Osteocyte (in vitro differentiated cells): ENCODE measurements at regions not wholly inside any gene's neighbourhood (a gene's known extent, or its start where the extent isn't known, plus 50 kb on each side); places are given as distances from the start of the nearest gene placed in this dataset.
A peak's percentile ranks its signal among the peaks of the same experiment; 100 is the strongest.

Experiments
- DNase-seq: peaks from one replicate; pipeline ENCODE4 v3.0.0; 2021; ENCODE audit warnings: mixed read lengths; ENCODE audit not compliant: unreplicated experiment; ENCODE audit errors: extremely low spot score
- H3K27ac Mint-ChIP-seq: one replicate; pipeline ENCODE4 v1.8.0; 2021; ENCODE audit warnings: mild to moderate bottlenecking, mixed read lengths; ENCODE audit not compliant: unreplicated experiment
- H3K27me3 Mint-ChIP-seq: one replicate; pipeline ENCODE4 v1.8.0; 2021; ENCODE audit warnings: mixed read lengths; ENCODE audit not compliant: unreplicated experiment
- H3K36me3 Mint-ChIP-seq: one replicate; pipeline ENCODE4 v1.8.0; 2021; ENCODE audit warnings: mixed read lengths; ENCODE audit not compliant: unreplicated experiment
- H3K4me1 Mint-ChIP-seq: one replicate; pipeline ENCODE4 v1.8.0; 2021; ENCODE audit warnings: mixed read lengths; ENCODE audit not compliant: unreplicated experiment
- H3K4me3 Mint-ChIP-seq: one replicate; pipeline ENCODE4 v1.8.0; 2021; ENCODE audit warnings: mild to moderate bottlenecking, moderate library complexity, mixed read lengths; ENCODE audit not compliant: unreplicated experiment
- H3K9me3 Mint-ChIP-seq: one replicate; pipeline ENCODE4 v1.8.0; 2021; ENCODE audit warnings: mixed read lengths; ENCODE audit not compliant: unreplicated experiment
- TF ChIP-seq, protein P1 (sequence below): fragments of 200-600 bp; sonication (generic); IDR thresholded peaks from 2 replicates; pipeline ENCODE4 v1.5.0; 2021; ENCODE audit warnings: antibody characterized with exemption, mild to moderate bottlenecking, moderate library complexity

DNA sequence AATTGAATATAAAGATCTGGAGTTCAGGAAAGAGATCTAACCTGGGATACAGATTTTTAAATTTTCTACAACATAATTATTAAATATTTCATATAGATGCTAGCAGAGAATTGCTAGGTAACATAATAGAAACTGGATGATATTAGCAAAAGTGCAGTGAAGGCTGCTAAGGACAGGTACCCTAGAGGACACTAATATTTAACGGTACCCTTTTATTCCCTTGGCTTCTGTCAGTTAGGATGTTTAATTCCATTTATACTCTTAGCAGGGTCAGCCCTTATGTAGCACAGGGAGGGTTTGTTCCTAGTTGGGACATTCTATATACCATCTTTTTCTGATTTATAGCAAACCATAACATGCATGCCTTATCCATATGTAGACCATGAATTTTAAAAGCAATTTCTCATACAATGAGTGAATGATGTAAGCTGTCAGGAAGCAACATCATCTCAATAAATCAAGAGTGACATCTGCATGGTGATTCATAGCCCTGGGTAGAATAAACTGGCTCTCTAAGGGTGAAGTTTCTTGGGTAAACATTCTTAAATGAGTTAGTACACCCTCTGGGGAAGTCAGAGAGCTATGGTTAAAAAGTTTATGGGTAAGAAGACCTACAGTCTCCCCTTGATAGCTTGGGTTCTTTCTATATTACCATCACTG lies 404.4 kb upstream of the MGAT4C start:
- TF ChIP-seq, protein P1, sequence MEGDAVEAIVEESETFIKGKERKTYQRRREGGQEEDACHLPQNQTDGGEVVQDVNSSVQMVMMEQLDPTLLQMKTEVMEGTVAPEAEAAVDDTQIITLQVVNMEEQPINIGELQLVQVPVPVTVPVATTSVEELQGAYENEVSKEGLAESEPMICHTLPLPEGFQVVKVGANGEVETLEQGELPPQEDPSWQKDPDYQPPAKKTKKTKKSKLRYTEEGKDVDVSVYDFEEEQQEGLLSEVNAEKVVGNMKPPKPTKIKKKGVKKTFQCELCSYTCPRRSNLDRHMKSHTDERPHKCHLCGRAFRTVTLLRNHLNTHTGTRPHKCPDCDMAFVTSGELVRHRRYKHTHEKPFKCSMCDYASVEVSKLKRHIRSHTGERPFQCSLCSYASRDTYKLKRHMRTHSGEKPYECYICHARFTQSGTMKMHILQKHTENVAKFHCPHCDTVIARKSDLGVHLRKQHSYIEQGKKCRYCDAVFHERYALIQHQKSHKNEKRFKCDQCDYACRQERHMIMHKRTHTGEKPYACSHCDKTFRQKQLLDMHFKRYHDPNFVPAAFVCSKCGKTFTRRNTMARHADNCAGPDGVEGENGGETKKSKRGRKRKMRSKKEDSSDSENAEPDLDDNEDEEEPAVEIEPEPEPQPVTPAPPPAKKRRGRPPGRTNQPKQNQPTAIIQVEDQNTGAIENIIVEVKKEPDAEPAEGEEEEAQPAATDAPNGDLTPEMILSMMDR, result no peak
- Mint-ChIP-seq H3K4me1 (peaks cover 59% of the 10 kb centered on the region), H3K27me3 (no peaks in the 10 kb centered on the region), H3K4me3 (peak overlapping the region; percentile 44), H3K36me3 (no peaks in the 10 kb centered on the region), H3K9me3 (no peaks in the 10 kb centered on the region), H3K27ac (peak overlapping the region; percentile 83)
- DNase-seq, result no peak

DNA sequence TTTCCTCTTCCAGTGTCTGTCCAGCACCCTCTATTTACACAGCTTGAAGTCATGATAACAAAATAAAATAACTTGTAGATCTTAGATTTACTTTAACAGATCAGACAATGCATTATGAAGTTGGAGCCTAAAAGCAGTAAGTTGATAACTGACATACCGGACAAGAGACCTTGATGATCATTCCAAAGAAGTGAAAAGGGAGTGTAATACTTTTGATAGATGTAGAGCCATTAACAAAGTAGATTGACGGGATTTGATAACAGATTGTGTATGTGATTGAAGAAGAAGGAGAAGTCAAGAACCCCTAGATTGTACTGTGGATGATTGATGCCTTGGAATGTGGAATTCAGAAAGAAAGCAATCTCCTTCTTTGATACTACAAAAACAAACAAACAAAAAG lies 403.8 kb upstream of the MGAT4C start:
- no peaks in the 10 kb centered on the region for H3K9me3 Mint-ChIP-seq
- H3K36me3 Mint-ChIP-seq, result no peaks in the 10 kb centered on the region
- peak overlapping the region; percentile 47 for H3K27ac Mint-ChIP-seq
- no peak for DNase-seq
- H3K4me1 Mint-ChIP-seq, result peaks cover 62% of the 10 kb centered on the region
- H3K4me3 Mint-ChIP-seq, result no peak overlapping the region
- H3K27me3 Mint-ChIP-seq, result no peaks in the 10 kb centered on the region
- TF ChIP-seq, protein P1, result no peak

DNA sequence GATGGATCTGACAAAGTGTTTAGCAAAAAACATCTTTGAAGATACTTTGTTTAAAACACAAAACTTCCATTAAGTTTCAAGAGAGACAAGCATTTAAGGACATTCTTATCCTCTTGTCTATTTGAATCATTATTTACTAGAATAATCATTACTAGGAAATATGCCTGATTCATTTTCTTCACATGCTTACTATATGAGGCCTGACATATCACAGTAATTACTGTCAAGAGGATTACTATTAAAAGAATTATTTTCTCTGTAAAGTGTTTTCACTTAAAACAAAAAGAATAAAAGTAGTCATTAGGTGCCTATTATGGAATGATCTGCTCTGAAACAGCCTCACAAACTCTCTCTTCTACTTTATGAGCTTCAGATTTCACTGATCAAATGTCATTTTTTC lies 402.1 kb upstream of the MGAT4C start:
- Mint-ChIP-seq H3K27ac (no peak overlapping the region), H3K27me3 (no peaks in the 10 kb centered on the region), H3K9me3 (no peaks in the 10 kb centered on the region), H3K4me1 (peaks cover 48% of the 10 kb centered on the region), H3K4me3 (no peak overlapping the region), H3K36me3 (no peaks in the 10 kb centered on the region)
- no peak for DNase-seq
- TF ChIP-seq, protein P1, result no peak

DNA sequence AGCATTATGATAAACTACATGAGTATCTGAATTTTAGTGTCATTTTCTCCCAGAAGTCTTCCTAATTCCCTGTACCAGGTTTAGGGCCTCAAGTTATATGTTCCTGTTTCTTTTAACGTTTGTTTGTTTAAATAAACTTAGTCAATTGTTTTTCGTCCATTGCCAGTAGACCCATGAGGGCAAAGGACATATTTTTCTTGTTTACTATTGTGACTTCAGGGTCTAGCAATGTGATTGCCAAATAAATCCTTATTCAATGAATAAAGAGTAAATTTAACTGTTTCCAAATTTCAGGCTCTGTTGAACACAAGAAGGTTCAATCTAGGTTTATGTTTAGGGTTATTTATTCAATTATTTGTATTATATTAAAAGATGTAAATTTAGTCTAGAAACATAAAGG lies 391.6 kb upstream of the MGAT4C start:
- H3K9me3 Mint-ChIP-seq, result no peaks in the 10 kb centered on the region
- H3K27ac Mint-ChIP-seq, result no peak overlapping the region
- no peak for DNase-seq
- no peak overlapping the region for H3K4me3 Mint-ChIP-seq
- no peaks in the 10 kb centered on the region for H3K27me3 Mint-ChIP-seq
- H3K4me1 Mint-ChIP-seq, result no peaks in the 10 kb centered on the region
- H3K36me3 Mint-ChIP-seq, result no peaks in the 10 kb centered on the region
- TF ChIP-seq, protein P1, result no peak

DNA sequence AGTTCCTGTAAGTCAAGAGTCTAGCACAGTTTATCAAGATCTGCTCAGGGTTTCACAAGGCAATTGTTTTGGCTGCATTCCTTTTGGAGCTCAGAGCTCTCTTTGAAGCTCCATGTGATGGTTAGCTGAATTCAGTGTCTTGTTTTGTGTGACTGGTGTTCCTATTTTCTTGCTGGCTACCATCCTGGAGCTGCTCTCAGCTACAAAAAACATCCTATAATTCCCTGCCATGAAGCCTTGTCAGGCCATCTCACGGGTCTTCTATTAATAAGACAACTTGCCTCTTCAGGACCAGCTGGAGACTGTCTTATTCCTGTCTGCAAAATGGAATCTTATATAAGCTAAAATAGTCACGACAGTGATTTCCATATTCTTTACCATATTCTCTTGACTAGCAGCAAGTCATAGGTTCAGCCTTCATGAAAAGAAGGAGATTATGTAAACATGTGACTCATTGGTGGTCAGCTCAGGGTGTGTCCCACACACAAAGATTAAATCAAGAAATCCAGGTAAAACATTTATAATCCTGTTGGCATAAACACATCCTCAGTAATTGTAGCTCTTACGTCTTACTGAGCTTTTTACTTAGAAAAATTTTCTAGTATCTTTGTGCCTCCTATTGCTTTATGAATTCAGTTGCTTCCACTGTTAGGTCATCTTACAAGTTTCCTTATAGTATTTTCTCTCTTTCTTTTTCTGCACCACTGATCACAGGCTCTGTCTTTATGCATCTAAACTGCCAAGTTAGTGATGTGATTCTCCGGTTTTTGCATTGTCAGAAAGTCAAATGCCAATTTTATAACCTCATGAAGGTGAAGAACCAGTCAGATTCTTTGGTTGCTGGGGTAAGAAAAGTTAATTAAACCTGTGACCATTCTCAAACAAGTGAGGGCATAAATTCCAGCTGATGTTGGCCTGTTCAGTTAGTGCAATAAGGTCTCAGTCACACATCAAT lies 378.5 kb upstream of the MGAT4C start:
- peaks cover 15% of the 10 kb centered on the region for H3K9me3 Mint-ChIP-seq
- no peaks in the 10 kb centered on the region for H3K36me3 Mint-ChIP-seq
- H3K4me1 Mint-ChIP-seq, result no peaks in the 10 kb centered on the region
- H3K4me3 Mint-ChIP-seq, result no peak overlapping the region
- TF ChIP-seq, protein P1, result no peak
- DNase-seq, result no peak
- H3K27ac Mint-ChIP-seq, result no peak overlapping the region
- H3K27me3 Mint-ChIP-seq, result no peaks in the 10 kb centered on the region
